OCI-LY1 (cell line): ENCODE measurements at regions not wholly inside any gene's neighbourhood (a gene's known extent, or its start where the extent isn't known, plus 50 kb on each side); places are given as distances from the start of the nearest gene placed in this dataset.

Experiments used
- CTCF ChIP-seq: fragments of 200-600 bp; sonication (generic), shearing (Covaris generic); IDR thresholded peaks from 2 replicates; pipeline ENCODE4 v1.5.1; 2017; ENCODE audit warnings: mild to moderate bottlenecking, antibody characterized with exemption, low read length, moderate library complexity, mixed read lengths
- EZH2 ChIP-seq: fragments of 200-600 bp; sonication (generic), shearing (Covaris generic); IDR thresholded peaks from 2 replicates; pipeline ENCODE4 v1.8.0; 2017; ENCODE audit warnings: borderline replicate concordance, mixed run types, mild to moderate bottlenecking, antibody characterized with exemption, low read length, moderate library complexity, mixed read lengths

- TF ChIP-seq CTCF, result no peak
- no peak for TF ChIP-seq EZH2
These were observed 317.4 kb upstream of the TNRC6C start for GRCh38 chr17:77640916-77641605.
